ENCODE measurements at regions not wholly inside any gene's neighbourhood (a gene's known extent, or its start where the extent isn't known, plus 50 kb on each side); places are given as distances from the start of the nearest gene placed in this dataset.

DNA sequence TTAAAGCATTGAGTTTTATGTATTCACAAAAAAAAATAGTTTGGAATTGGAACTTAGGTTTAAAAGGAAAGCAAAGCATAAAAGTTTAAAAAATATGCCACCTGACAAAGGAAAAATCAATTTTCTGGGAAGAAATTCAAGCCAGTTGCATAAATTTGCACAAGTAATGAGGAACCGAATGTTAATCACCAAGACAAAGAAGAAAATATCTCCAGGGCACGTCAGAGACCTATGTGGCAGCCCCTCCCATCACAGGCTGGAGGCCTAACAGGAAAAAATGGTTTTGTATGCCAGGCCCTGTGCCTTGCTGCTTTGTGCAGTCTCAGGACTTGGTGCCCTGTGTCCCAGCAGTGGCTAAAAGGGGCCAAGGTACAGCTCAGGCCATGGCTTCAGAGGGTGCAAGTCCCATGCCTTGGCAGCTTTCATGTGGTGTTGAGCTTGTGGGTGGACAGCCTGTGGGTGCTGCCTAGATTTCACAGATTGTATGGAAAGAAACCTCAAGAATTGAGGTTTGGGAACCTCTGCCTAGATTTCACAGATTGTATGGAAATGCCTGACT, 767.2 kb upstream of the SLC10A2 start:
- TF ChIP-seq, protein P1, sequence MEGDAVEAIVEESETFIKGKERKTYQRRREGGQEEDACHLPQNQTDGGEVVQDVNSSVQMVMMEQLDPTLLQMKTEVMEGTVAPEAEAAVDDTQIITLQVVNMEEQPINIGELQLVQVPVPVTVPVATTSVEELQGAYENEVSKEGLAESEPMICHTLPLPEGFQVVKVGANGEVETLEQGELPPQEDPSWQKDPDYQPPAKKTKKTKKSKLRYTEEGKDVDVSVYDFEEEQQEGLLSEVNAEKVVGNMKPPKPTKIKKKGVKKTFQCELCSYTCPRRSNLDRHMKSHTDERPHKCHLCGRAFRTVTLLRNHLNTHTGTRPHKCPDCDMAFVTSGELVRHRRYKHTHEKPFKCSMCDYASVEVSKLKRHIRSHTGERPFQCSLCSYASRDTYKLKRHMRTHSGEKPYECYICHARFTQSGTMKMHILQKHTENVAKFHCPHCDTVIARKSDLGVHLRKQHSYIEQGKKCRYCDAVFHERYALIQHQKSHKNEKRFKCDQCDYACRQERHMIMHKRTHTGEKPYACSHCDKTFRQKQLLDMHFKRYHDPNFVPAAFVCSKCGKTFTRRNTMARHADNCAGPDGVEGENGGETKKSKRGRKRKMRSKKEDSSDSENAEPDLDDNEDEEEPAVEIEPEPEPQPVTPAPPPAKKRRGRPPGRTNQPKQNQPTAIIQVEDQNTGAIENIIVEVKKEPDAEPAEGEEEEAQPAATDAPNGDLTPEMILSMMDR (IDR thresholded peaks at IDR 0.05) = no peak
- TF ChIP-seq POLR2A (IDR thresholded peaks at IDR 0.05) = no peak
